Suprapubic skin (tissue), 4 donors: ENCODE measurements at regions not wholly inside any gene's neighbourhood (a gene's known extent, or its start where the extent isn't known, plus 50 kb on each side); places are given as distances from the start of the nearest gene placed in this dataset.
"Not testable (repeated sequence)": the region's sequence is repeated elsewhere in the genome, so short reads cannot be mapped to it uniquely, and the experiment has no call there.

Experiments
- DNase-seq, 2 donors: peaks; one replicate each; pipeline ENCODE4 v3.0.0-alpha.2; 2019; ENCODE audit warnings: low spot score in 2 of 2
- H3K27ac ChIP-seq: fragments of 200-600 bp; sonication (generic); one replicate; pipeline ENCODE4 v1.5.1; 2019
- H3K27me3 ChIP-seq: fragments of 200-600 bp; sonication (generic); one replicate; pipeline ENCODE4 v1.5.1; 2019
- H3K36me3 ChIP-seq: fragments of 200-600 bp; sonication (generic); one replicate; pipeline ENCODE4 v1.5.1; 2019
- H3K4me1 ChIP-seq: fragments of 200-600 bp; sonication (generic); one replicate; pipeline ENCODE4 v1.5.1; 2019
- H3K4me3 ChIP-seq: fragments of 200-600 bp; sonication (generic); one replicate; pipeline ENCODE4 v1.5.1; 2019; ENCODE audit warnings: mild to moderate bottlenecking
- H3K9me3 ChIP-seq: fragments of 200-600 bp; sonication (generic); one replicate; pipeline ENCODE4 v1.5.1; 2019
- CTCF ChIP-seq, 2 donors: fragments of 200-600 bp in 1 of 2; fragments of 450-650 bp in 1 of 2; sonication (generic) in 1 of 2; IDR thresholded peaks; one replicate each; pipeline ENCODE4 v1.5.1; 2016 to 2019; ENCODE audit warnings: antibody characterized with exemption in 2 of 2, mild to moderate bottlenecking in 1 of 2, moderate library complexity in 1 of 2
- EP300 ChIP-seq: sonication (generic); formaldehyde crosslinking; IDR thresholded peaks from one replicate; pipeline ENCODE4 v1.6.1; 2017; ENCODE audit warnings: antibody characterized with exemption
- POLR2A ChIP-seq, 2 donors: fragments of 450-650 bp; IDR thresholded peaks; one replicate each; pipeline ENCODE4 v1.6.1; 2017; ENCODE audit warnings: antibody characterized with exemption in 2 of 2, mild to moderate bottlenecking in 2 of 2, moderate library complexity in 2 of 2
- POLR2AphosphoS5 ChIP-seq, 3 donors: sonication (generic); formaldehyde crosslinking; IDR thresholded peaks; one replicate each; pipeline ENCODE4 v1.6.1; 2017; ENCODE audit warnings: antibody characterized with exemption in 3 of 3
- WGBS: methylation state at CpG from one replicate; pipeline ENCODE4 v1.1.5; 2018; 5-methylcytosine and 5-hydroxymethylcytosine counted together

- Histone ChIP-seq H3K4me3 (no peak overlapping the region), H3K36me3 (no peaks in the 10 kb centered on the region), H3K9me3 (no peaks in the 10 kb centered on the region), H3K27ac (no peak overlapping the region), H3K27me3 (no peaks in the 10 kb centered on the region), H3K4me1 (no peaks in the 10 kb centered on the region)
- no peak for TF ChIP-seq POLR2AphosphoS5 (IDR thresholded peaks at IDR 0.05)
- no peak for TF ChIP-seq EP300
- TF ChIP-seq CTCF (IDR thresholded peaks at IDR 0.05): no peak
- TF ChIP-seq POLR2A (IDR thresholded peaks at IDR 0.05): no peak
- no peak for DNase-seq
- WGBS: 59% methylated on average over 2 of the region's 2 CpGs
Observed at GRCh38 chr3:124056846-124057245, 64.9 kb upstream of the ROPN1 start.

GRCh38 chr3:124057420-124057819, 65.5 kb upstream of the ROPN1 start:
- Histone ChIP-seq H3K4me3 (no peak overlapping the region), H3K27ac (no peak overlapping the region), H3K4me1 (no peaks in the 10 kb centered on the region), H3K9me3 (no peaks in the 10 kb centered on the region), H3K27me3 (no peaks in the 10 kb centered on the region), H3K36me3 (no peaks in the 10 kb centered on the region)
- 58% methylated on average over 6 of the region's 6 CpGs for WGBS
- DNase-seq: no peak
- TF ChIP-seq CTCF (IDR thresholded peaks at IDR 0.05) (no peak), EP300 (no peak), POLR2AphosphoS5 (IDR thresholded peaks at IDR 0.05) (no peak), POLR2A (IDR thresholded peaks at IDR 0.05) (no peak)

- 52% methylated on average over 1 of the region's 1 CpG for WGBS
- peaks cover 7% of the 10 kb centered on the region for H3K4me1 ChIP-seq
- H3K9me3 ChIP-seq: no peaks in the 10 kb centered on the region
- TF ChIP-seq POLR2A (IDR thresholded peaks at IDR 0.05): no peak
- no peak for TF ChIP-seq EP300
- TF ChIP-seq CTCF (IDR thresholded peaks at IDR 0.05): no peak
- TF ChIP-seq POLR2AphosphoS5 (IDR thresholded peaks at IDR 0.05): no peak
- DNase-seq: no peak
- no peaks in the 10 kb centered on the region for H3K36me3 ChIP-seq
- H3K27ac ChIP-seq: no peak overlapping the region
- no peak overlapping the region for H3K4me3 ChIP-seq
- H3K27me3 ChIP-seq: no peaks in the 10 kb centered on the region
Observed at GRCh38 chr3:124059580-124059979, 67.7 kb upstream of the ROPN1 start.

- TF ChIP-seq POLR2A (IDR thresholded peaks at IDR 0.05): no peak
- no peak for TF ChIP-seq POLR2AphosphoS5 (IDR thresholded peaks at IDR 0.05)
- TF ChIP-seq CTCF (IDR thresholded peaks at IDR 0.05): no peak
- no peak for TF ChIP-seq EP300
- H3K4me3 ChIP-seq: no peak overlapping the region
- H3K9me3 ChIP-seq: no peaks in the 10 kb centered on the region
- peak in 1 of 2 donors; percentile 56 for DNase-seq
- 55% methylated on average over 9 of the region's 9 CpGs for WGBS
- no peaks in the 10 kb centered on the region for H3K27me3 ChIP-seq
- H3K4me1 ChIP-seq: peaks cover 7% of the 10 kb centered on the region
- H3K36me3 ChIP-seq: no peaks in the 10 kb centered on the region
- H3K27ac ChIP-seq: no peak overlapping the region
Observed at GRCh38 chr3:124063197-124063909, 71.4 kb upstream of the ROPN1 start.

DNA sequence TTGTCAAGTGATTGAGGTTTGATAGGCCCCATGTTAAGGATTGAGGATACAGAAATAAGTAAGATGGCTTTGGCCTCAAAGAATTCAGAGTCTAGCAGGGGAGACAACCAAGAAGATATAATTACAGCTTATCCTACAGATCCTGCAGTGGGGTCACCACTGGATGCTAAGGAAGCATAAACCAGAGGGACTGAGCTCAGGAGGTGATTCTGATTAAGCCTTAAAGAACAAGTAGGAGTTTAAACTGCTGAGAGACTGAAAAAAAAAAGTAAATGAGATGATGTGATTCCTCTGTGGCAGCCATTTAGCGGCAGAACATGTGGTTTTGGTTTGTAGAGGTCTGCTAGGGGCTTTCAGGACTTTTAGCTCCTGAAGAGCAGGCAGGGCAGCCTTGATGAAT, 72.1 kb upstream of the ROPN1 start:
- no peak for TF ChIP-seq POLR2AphosphoS5 (IDR thresholded peaks at IDR 0.05)
- no peak for TF ChIP-seq CTCF (IDR thresholded peaks at IDR 0.05)
- no peak for TF ChIP-seq EP300
- TF ChIP-seq POLR2A (IDR thresholded peaks at IDR 0.05): no peak
- H3K4me1 ChIP-seq: peaks cover 7% of the 10 kb centered on the region
- no peak overlapping the region for H3K27ac ChIP-seq
- H3K36me3 ChIP-seq: no peaks in the 10 kb centered on the region
- no peaks in the 10 kb centered on the region for H3K27me3 ChIP-seq
- H3K9me3 ChIP-seq: no peaks in the 10 kb centered on the region
- no peak overlapping the region for H3K4me3 ChIP-seq
- WGBS: 65% methylated on average over 1 of the region's 1 CpG
- no peak for DNase-seq

GRCh38 chr3:124066543-124066942, 74.6 kb upstream of the ROPN1 start:
- H3K36me3 ChIP-seq, H3K4me1 ChIP-seq, H3K4me3 ChIP-seq, H3K27me3 ChIP-seq, H3K9me3 ChIP-seq, H3K27ac ChIP-seq, DNase-seq: not testable (repeated sequence)
- 87% methylated on average over 3 of the region's 3 CpGs for WGBS

DNA sequence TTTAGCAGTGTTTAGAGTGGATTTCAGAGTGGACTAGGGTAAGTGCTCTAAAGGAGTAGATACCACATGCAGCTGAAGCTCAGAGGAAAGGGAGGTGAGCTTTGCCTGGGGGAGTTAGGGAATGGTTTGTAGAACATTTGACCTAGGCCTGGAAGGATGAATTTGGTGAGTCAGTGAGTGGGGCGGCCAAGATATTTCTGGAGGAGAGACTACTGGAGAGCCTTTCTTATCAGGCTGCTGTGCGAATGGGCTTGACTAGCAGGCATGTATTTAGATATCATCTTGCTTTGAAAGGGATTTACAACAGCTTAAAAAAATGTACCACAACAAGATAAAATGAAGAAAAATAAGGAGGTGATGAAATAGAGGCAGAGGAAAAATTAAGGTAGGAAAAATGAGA, 77.8 kb upstream of the ROPN1 start:
- H3K4me1 ChIP-seq, H3K9me3 ChIP-seq, H3K36me3 ChIP-seq, H3K27me3 ChIP-seq, H3K27ac ChIP-seq, H3K4me3 ChIP-seq, DNase-seq: not testable (repeated sequence)
- WGBS: 91% methylated on average over 2 of the region's 2 CpGs

- WGBS: 82% methylated on average over 3 of the region's 3 CpGs
- H3K27me3 ChIP-seq, H3K4me1 ChIP-seq, H3K36me3 ChIP-seq, H3K4me3 ChIP-seq, H3K27ac ChIP-seq, H3K9me3 ChIP-seq, DNase-seq: not testable (repeated sequence)
Observed at GRCh38 chr3:124075090-124075489, 83.2 kb upstream of the ROPN1 start.
